AG04450 (cell line): ENCODE measurements at regions not wholly inside any gene's neighbourhood (a gene's known extent, or its start where the extent isn't known, plus 50 kb on each side); places are given as distances from the start of the nearest gene placed in this dataset.

Experiments
- CTCF ChIA-PET: fragments of 300-600, 350-600 bp; formaldehyde crosslinking; extraction: SDS; loops from one replicate; lab custom pipeline; 2022; ENCODE audit warnings: antibody characterized with exemption, inconsistent platforms; lab: Charles Lee
- POLR2A ChIA-PET: fragments of 350-600 bp; formaldehyde crosslinking; extraction: SDS; loops from one replicate; lab custom pipeline; 2021; ENCODE audit warnings: antibody characterized with exemption, inconsistent platforms; lab: Yijun Ruan, JAX
- DNase-seq: peaks from one replicate; pipeline ENCODE4 v3.0.0-alpha.2; 2011; ENCODE audit warnings: low read depth, low spot score
- H3K27ac ChIP-seq: one replicate; pipeline ENCODE4 v1.5.1; 2012; ENCODE audit warnings: low read depth, low read length, control low read depth
- H3K27me3 ChIP-seq: one replicate; pipeline ENCODE4 v1.6.0; 2012; ENCODE audit warnings: low read length; ENCODE audit not compliant: control insufficient read depth, insufficient read depth
- H3K4me3 ChIP-seq: 2 replicates; pipeline ENCODE4 v1.5.1; 2011; ENCODE audit warnings: mild to moderate bottlenecking, low read depth, low read length, control low read depth
- H3K9me3 ChIP-seq: 2 replicates; pipeline ENCODE4 v1.5.1; 2012; ENCODE audit warnings: low read length; ENCODE audit not compliant: control insufficient read depth, insufficient read depth
- CTCF ChIP-seq: IDR thresholded peaks from 2 replicates; pipeline ENCODE4 v1.5.1; 2011; ENCODE audit warnings: low read depth, low read length, control low read depth, inconsistent platforms

- H3K27me3 ChIP-seq: no peaks in the 10 kb centered on the region
- no peak overlapping the region for H3K27ac ChIP-seq
- H3K4me3 ChIP-seq: no peak overlapping the region
- ChIA-PET CTCF (no interaction called here), POLR2A (no interaction called here)
- H3K9me3 ChIP-seq: peaks cover 2% of the 10 kb centered on the region; the same call in 1 of the 2 replicates
- TF ChIP-seq CTCF: no peak
- no peak for DNase-seq
Observed at GRCh38 chr6:103995571-103995970, 864.1 kb downstream of the HACE1 start.

GRCh38 chr6:103983860-103984259, 875.9 kb downstream of the HACE1 start:
- no peak for TF ChIP-seq CTCF
- CTCF ChIA-PET: no interaction called here
- POLR2A ChIA-PET: no interaction called here
- no peak for DNase-seq
- no peaks in the 10 kb centered on the region for H3K9me3 ChIP-seq
- H3K4me3 ChIP-seq: no peak overlapping the region
- H3K27ac ChIP-seq: no peak overlapping the region
- no peaks in the 10 kb centered on the region for H3K27me3 ChIP-seq

- Histone ChIP-seq H3K4me3 (no peak overlapping the region), H3K27ac (no peak overlapping the region), H3K27me3 (no peaks in the 10 kb centered on the region), H3K9me3 (no peaks in the 10 kb centered on the region)
- CTCF ChIA-PET: no interaction called here
- no peak for TF ChIP-seq CTCF
- DNase-seq: no peak
- POLR2A ChIA-PET: no interaction called here
Observed at GRCh38 chr6:103983011-103983410, 876.7 kb downstream of the HACE1 start.

GRCh38 chr6:103982574-103982973, 877.1 kb downstream of the HACE1 start:
- ChIA-PET CTCF (no interaction called here), POLR2A (no interaction called here)
- DNase-seq: no peak
- H3K9me3 ChIP-seq: no peaks in the 10 kb centered on the region
- H3K27ac ChIP-seq: no peak overlapping the region
- no peak overlapping the region for H3K4me3 ChIP-seq
- TF ChIP-seq CTCF: no peak
- H3K27me3 ChIP-seq: no peaks in the 10 kb centered on the region

GRCh38 chr6:103979308-103979707, 880.4 kb downstream of the HACE1 start:
- Histone ChIP-seq H3K9me3 (no peaks in the 10 kb centered on the region), H3K27me3 (no peaks in the 10 kb centered on the region), H3K4me3 (no peak overlapping the region), H3K27ac (no peak overlapping the region)
- CTCF ChIA-PET: no interaction called here
- TF ChIP-seq CTCF: no peak
- POLR2A ChIA-PET: no interaction called here
- no peak for DNase-seq
